Liver (tissue), 3 donors: ENCODE measurements at regions not wholly inside any gene's neighbourhood (a gene's known extent, or its start where the extent isn't known, plus 50 kb on each side); places are given as distances from the start of the nearest gene placed in this dataset.

Source experiments
- CTCF ChIP-seq: fragments of 150-350 bp; IDR thresholded peaks from 2 replicates; pipeline ENCODE4 v1.5.1; 2017; ENCODE audit warnings: improper control_type of control experiment, low read depth, low read length; ENCODE audit not compliant: missing input control
- RAD21 ChIP-seq, 2 donors: IDR thresholded peaks; 2 replicates each; pipeline ENCODE4 v1.6.1; 2016; ENCODE audit warnings: antibody characterized with exemption in 2 of 2, mild to moderate bottlenecking in 2 of 2
- donor health status: healthy.
- donor health status: healthy.

DNA sequence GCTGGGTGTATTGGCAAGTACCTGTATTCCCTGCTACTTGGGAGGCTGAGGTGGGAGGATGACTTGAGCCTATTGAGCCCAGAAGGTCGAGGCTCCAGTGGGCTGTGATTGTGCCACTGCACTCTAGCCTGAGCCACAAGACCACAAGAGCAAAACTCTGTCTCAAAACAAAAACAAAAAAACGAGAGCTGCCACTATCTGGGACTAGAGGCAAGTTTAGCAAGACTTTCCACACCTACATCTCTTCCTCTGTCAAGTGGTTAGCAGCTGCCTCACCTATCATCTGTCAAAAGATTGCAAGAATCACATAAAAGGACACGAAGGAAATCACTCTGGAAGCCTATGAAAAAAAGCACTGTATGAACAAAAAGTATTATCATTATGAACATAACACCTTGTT, 55.2 kb upstream of the RIOK3 start:
- TF ChIP-seq CTCF (no peak), RAD21 (IDR thresholded peaks at IDR 0.05) (no peak)
